ENCODE measurements at regions not wholly inside any gene's neighbourhood (a gene's known extent, or its start where the extent isn't known, plus 50 kb on each side); places are given as distances from the start of the nearest gene placed in this dataset.

GRCh38 chr6:191487-192312 lies 100.6 kb upstream of the DUSP22 start:
- CTCF ChIA-PET = interaction anchor here (0.7 to 16.8 kb wide), 8 partner anchors 8 to 501 kb away, joined by 3 to 460 read pairs (median 6); partner anchors contain the start of gene EXOC2
- FAIRE-seq (no peak), ATAC-seq (no peak), DNase-seq (ENCODE audit: low read depth, low spot score) (no peak)
- Histone ChIP-seq H3K27me3 (replicated peaks in 1 of 2; ENCODE audit: control insufficient read depth in 2 of 2, insufficient read depth in 2 of 2, low read length in 1 of 2) (no peaks in the 10 kb centered on the region), H3K79me2 (ENCODE audit: control insufficient read depth, insufficient read depth, low read length) (no peaks in the 10 kb centered on the region; the same call in 1 of the 2 replicates), H3K9me3 (replicated peaks; ENCODE audit: control insufficient read depth, insufficient read depth, low read length) (peaks cover 6% of the 10 kb centered on the region), H3K36me3 (ENCODE audit: control insufficient read depth in 2 of 2, insufficient read depth in 2 of 2, low read length in 1 of 2) (no peaks in the 10 kb centered on the region), H3K4me2 (ENCODE audit: control insufficient read depth, insufficient read depth) (no peak overlapping the region), H2AFZ (ENCODE audit: control insufficient read depth, low read depth, low read length) (no peak overlapping the region), H4K20me1 (ENCODE audit: control insufficient read depth, insufficient read depth) (no peaks in the 10 kb centered on the region), H3K4me1 (ENCODE audit: control insufficient read depth, insufficient read depth, low read length) (peaks cover 85% of the 10 kb centered on the region), H3K27ac (ENCODE audit: control insufficient read depth, insufficient read depth) (peak overlapping the region; percentile 98; the same call in 1 of the 2 replicates), H3K9ac (ENCODE audit: control insufficient read depth, insufficient read depth, low read length) (no peak overlapping the region), H3K4me3 (no peak overlapping the region)
- in situ Hi-C loops (cut with MboI) (no loop called here), intact Hi-C loops (cut with micrococcal nuclease; ENCODE audit: unreplicated experiment) (no loop called here)
- RAD21 ChIA-PET (ENCODE audit: unreplicated experiment) = interaction anchor here (0.8 to 15.3 kb wide), 13 partner anchors 30 to 1245 kb away, joined by 3 to 519 read pairs (median 5); partner anchors contain the start of gene DUSP22
- POLR2A ChIA-PET = interaction anchor here (0.8 to 9.7 kb wide), 3 partner anchors 29 to 126 kb away, joined by 3 to 139 read pairs (median 19); no protein-coding TSS in a partner anchor
- WGBS (ENCODE audit: insufficient coverage, insufficient replicate concordance, low lambda C conversion rate, missing lambda C conversion rate) = 93% methylated on average over 11 of the region's 11 CpGs
- no TSS peak for BruUV-seq (replicated peaks)
- SMC1A ChIA-PET (ENCODE audit: uncharacterized antibody, unreplicated experiment) = interaction anchor here (0.6 to 25.0 kb wide), 15 partner anchors 7 to 243 kb away, joined by 3 to 748 read pairs (median 4); partner anchors contain the start of gene IRF4
- no peak for TF ChIP-seq CBX3 (IDR thresholded peaks at IDR 0.05; ENCODE audit: borderline replicate concordance, low read depth)
- TF ChIP-seq ZBTB40 (IDR thresholded peaks at IDR 0.05; ENCODE audit: borderline replicate concordance) = no peak
- TF ChIP-seq PAX8 (IDR thresholded peaks at IDR 0.05) = no peak
- TF ChIP-seq YBX1 (IDR thresholded peaks at IDR 0.05) = no peak
- TF ChIP-seq TAF1 (IDR thresholded peaks at IDR 0.05; ENCODE audit: borderline replicate concordance, low read depth, low read length) = no peak
- no peak for TF ChIP-seq HDGF (IDR thresholded peaks at IDR 0.05)
- no peak for TF ChIP-seq IRF4 (IDR thresholded peaks at IDR 0.05; ENCODE audit: low read depth, low read length)
- no peak for TF ChIP-seq ELK1 (IDR thresholded peaks at IDR 0.05; ENCODE audit: low read depth, low read length)
- TF ChIP-seq LARP7 (IDR thresholded peaks at IDR 0.05) = no peak
- no peak for TF ChIP-seq BCL11A (IDR thresholded peaks at IDR 0.05; ENCODE audit: low read depth, low read length)
- TF ChIP-seq POLR2AphosphoS2 (IDR thresholded peaks at IDR 0.05; ENCODE audit: low read depth, low read length) = no peak
- TF ChIP-seq MEF2B (IDR thresholded peaks at IDR 0.05; ENCODE audit: partially characterized antibody, poor library complexity, severe bottlenecking) = no peak
- TF ChIP-seq BRCA1 (IDR thresholded peaks at IDR 0.05; ENCODE audit: low read depth, low read length) = no peak
- no peak for TF ChIP-seq ZZZ3 (IDR thresholded peaks at IDR 0.05; ENCODE audit: control insufficient read depth, insufficient read length, low read depth)
- TF ChIP-seq ZBTB4 (CRISPR knock-in tag; IDR thresholded peaks at IDR 0.05) = no peak
- no peak for TF ChIP-seq YY1 (IDR thresholded peaks at IDR 0.05; ENCODE audit: low read depth, low read length)
